ENCODE measurements at regions not wholly inside any gene's neighbourhood (a gene's known extent, or its start where the extent isn't known, plus 50 kb on each side); places are given as distances from the start of the nearest gene placed in this dataset.

- H3K4me3 Mint-ChIP-seq (ENCODE audit: unreplicated experiment) = no peak overlapping the region
- peaks cover 5% of the 10 kb centered on the region for H3K36me3 Mint-ChIP-seq (ENCODE audit: unreplicated experiment)
- H3K9me3 Mint-ChIP-seq (ENCODE audit: unreplicated experiment) = peaks cover 2% of the 10 kb centered on the region
- no peak overlapping the region for H3K27ac Mint-ChIP-seq (ENCODE audit: unreplicated experiment)
- TF ChIP-seq CTCF (IDR thresholded peaks at IDR 0.05; ENCODE audit: partially characterized antibody, unreplicated experiment) = no peak
- peaks cover 4% of the 10 kb centered on the region for H3K27me3 Mint-ChIP-seq (ENCODE audit: unreplicated experiment)
- DNase-seq = no peak
- peaks cover 8% of the 10 kb centered on the region for H3K4me1 Mint-ChIP-seq (ENCODE audit: low read depth, unreplicated experiment)
Observed at GRCh38 chr6:91130126-91130525, 543.3 kb upstream of the MAP3K7 start.

GRCh38 chr6:91127752-91128151 is 540.9 kb upstream of the MAP3K7 start:
- Mint-ChIP-seq H3K4me3 (ENCODE audit: unreplicated experiment) (no peak overlapping the region), H3K27ac (ENCODE audit: unreplicated experiment) (no peak overlapping the region), H3K9me3 (ENCODE audit: unreplicated experiment) (peaks cover 2% of the 10 kb centered on the region), H3K4me1 (ENCODE audit: low read depth, unreplicated experiment) (peaks cover 8% of the 10 kb centered on the region), H3K27me3 (ENCODE audit: unreplicated experiment) (peaks cover 2% of the 10 kb centered on the region), H3K36me3 (ENCODE audit: unreplicated experiment) (peaks cover 2% of the 10 kb centered on the region)
- TF ChIP-seq CTCF (IDR thresholded peaks at IDR 0.05; ENCODE audit: partially characterized antibody, unreplicated experiment) = no peak
- DNase-seq = no peak

GRCh38 chr6:91126876-91127275 is 540.0 kb upstream of the MAP3K7 start:
- TF ChIP-seq CTCF (IDR thresholded peaks at IDR 0.05; ENCODE audit: partially characterized antibody, unreplicated experiment) = no peak

GRCh38 chr6:91117550-91117949 is 530.7 kb upstream of the MAP3K7 start:
- no peak for DNase-seq
- H3K27ac Mint-ChIP-seq (ENCODE audit: unreplicated experiment) = no peak overlapping the region
- no peaks in the 10 kb centered on the region for H3K36me3 Mint-ChIP-seq (ENCODE audit: unreplicated experiment)
- H3K9me3 Mint-ChIP-seq (ENCODE audit: unreplicated experiment) = no peaks in the 10 kb centered on the region
- no peak overlapping the region for H3K4me3 Mint-ChIP-seq (ENCODE audit: unreplicated experiment)
- no peaks in the 10 kb centered on the region for H3K4me1 Mint-ChIP-seq (ENCODE audit: low read depth, unreplicated experiment)
- TF ChIP-seq CTCF (IDR thresholded peaks at IDR 0.05; ENCODE audit: partially characterized antibody, unreplicated experiment) = no peak
- no peaks in the 10 kb centered on the region for H3K27me3 Mint-ChIP-seq (ENCODE audit: unreplicated experiment)

More at GRCh38 chr6:91126876-91127275, 540.0 kb upstream of the MAP3K7 start:
- Mint-ChIP-seq H3K27me3 (ENCODE audit: unreplicated experiment) (no peaks in the 10 kb centered on the region), H3K4me3 (ENCODE audit: unreplicated experiment) (no peak overlapping the region), H3K27ac (ENCODE audit: unreplicated experiment) (no peak overlapping the region), H3K36me3 (ENCODE audit: unreplicated experiment) (no peaks in the 10 kb centered on the region), H3K9me3 (ENCODE audit: unreplicated experiment) (peaks cover 2% of the 10 kb centered on the region), H3K4me1 (ENCODE audit: low read depth, unreplicated experiment) (peaks cover 4% of the 10 kb centered on the region)
- DNase-seq = no peak

- no peak overlapping the region for H3K27ac Mint-ChIP-seq (ENCODE audit: unreplicated experiment)
- H3K4me3 Mint-ChIP-seq (ENCODE audit: unreplicated experiment) = no peak overlapping the region
- no peaks in the 10 kb centered on the region for H3K4me1 Mint-ChIP-seq (ENCODE audit: low read depth, unreplicated experiment)
- DNase-seq = no peak
- no peaks in the 10 kb centered on the region for H3K9me3 Mint-ChIP-seq (ENCODE audit: unreplicated experiment)
- no peak for TF ChIP-seq CTCF (IDR thresholded peaks at IDR 0.05; ENCODE audit: partially characterized antibody, unreplicated experiment)
- H3K36me3 Mint-ChIP-seq (ENCODE audit: unreplicated experiment) = no peaks in the 10 kb centered on the region
- no peaks in the 10 kb centered on the region for H3K27me3 Mint-ChIP-seq (ENCODE audit: unreplicated experiment)
Observed at GRCh38 chr6:91114123-91114708, 527.3 kb upstream of the MAP3K7 start.

Data from glutamatergic neuron (in vitro differentiated cells).